ENCODE measurements at regions not wholly inside any gene's neighbourhood (a gene's known extent, or its start where the extent isn't known, plus 50 kb on each side); places are given as distances from the start of the nearest gene placed in this dataset.

GRCh38 chr5:15261269-15261995, 238.5 kb upstream of the FBXL7 start:
- no peak for DNase-seq (ENCODE audit: low read depth)

DNA sequence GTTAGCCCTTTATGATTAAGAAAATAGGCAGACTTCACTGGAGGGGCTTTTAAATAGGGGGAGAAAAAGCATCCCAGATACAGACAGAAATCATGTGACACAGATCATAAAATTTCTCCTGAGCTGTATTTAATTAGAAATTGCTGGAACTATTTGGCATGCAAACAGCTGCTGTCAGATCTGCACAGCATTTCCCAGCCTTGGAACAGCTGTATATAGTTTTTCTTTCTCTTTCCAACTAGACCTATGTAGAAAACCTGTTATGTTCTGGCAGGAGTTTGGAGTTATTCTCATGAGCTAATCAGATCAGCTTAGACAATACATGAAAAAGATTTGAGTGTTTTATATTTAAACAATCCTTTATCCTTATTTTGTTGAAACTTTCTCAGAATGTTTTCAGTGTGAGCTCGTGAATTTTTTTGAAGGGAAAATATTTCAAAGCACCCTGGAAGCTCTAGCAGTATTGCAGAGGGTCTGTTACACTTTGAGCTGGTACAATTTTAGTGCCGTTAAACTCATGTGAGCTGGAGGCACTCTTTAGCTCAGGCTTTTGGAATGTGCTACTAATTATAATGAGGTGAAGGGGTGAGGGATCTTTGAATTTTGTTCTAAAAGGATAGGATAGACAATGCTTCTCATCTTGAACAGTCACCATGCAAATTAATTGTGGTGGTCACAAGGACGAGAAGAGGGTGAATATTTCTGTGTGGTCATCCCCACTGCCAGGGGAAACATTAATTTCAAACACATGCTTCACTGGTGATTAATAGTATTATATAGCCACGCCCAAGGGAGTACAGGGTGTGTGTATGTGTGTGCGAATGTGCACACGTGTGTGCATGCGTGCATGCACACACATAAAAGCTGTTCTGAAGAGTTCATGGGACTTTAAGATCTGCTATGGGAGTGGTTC, 239.4 kb upstream of the FBXL7 start:
- no peak for DNase-seq (ENCODE audit: low read depth)

DNA sequence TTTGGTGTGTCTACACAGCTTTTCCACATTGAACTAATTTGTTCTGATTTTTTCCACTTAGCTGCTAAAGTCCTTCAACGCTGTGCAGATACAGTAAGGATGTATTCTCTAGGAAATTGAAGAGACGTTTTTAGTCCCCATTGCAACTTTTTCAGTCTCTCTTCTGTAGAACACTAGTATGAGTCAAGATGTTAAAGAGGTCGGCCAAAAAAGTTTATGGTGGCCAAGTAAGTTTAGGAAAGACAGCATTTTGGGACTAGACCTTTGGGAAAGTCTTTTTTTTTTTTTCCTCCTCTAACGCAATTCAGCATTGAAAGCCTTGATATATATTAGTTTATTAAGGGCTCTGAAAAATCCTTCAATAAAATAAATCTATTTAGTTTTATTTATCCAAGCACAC, 243.5 kb upstream of the FBXL7 start:
- DNase-seq (ENCODE audit: low read depth) = no peak

DNA sequence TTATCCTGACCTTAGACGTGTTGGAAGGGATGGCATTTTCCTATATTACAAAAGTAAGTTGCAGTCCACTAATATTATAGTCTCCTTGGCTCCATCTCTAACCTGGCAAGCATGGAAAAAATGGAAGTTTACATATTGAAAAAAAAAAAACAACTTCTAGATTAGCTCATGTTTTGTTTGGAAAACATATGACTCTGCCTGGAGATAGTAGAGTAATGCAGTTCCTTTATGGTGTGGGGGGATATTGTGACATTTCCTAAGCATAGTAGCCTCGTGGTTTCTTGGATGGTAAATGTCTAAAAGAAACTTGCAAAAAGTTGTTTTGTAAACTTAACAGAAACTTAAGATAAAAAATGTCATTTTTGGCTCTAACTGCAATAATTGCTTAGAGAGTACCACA, 244.4 kb upstream of the FBXL7 start:
- DNase-seq (ENCODE audit: low read depth) = no peak

- no peak for DNase-seq (ENCODE audit: low read depth)
Observed at GRCh38 chr5:15254607-15255006, 245.4 kb upstream of the FBXL7 start.

DNA sequence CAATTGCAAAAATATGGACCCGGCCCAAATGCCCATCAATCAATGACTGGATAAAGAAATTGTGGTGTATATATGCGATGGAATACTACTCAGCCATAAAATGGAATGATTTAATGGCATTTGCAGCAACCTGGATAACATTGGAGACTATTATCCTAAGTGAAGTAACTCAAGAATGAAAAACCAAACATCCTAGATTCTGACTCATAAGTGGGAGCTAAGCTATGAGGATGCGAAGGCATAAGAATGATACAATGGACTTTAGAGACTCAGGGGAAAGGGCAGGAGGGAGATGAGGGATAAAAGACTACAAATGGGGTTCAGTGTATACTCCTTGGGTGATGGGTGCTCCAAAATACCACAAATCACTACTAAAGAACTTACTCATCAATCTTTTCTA, 247.6 kb upstream of the FBXL7 start:
- no peak for DNase-seq (ENCODE audit: low read depth)

DNA sequence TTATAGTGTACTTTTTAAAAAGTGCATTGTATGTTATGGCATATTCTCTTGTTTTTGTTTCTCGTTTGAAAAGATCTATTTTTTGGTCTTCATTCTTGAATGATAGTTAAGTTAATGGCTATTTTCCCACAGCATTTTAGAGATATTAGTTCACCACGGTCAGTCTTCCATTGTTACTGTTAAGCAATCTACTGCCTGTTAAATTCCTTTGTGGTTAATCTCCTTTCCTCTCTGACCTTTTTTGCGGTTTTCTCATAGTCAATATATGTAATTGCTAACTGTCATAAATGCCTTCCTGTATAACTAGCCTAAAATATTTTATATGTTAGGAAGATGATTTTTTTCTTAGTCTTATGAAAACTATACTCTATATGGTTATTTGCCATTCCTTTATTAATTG, 250.8 kb upstream of the FBXL7 start:
- DNase-seq (ENCODE audit: low read depth) = no peak

DNA sequence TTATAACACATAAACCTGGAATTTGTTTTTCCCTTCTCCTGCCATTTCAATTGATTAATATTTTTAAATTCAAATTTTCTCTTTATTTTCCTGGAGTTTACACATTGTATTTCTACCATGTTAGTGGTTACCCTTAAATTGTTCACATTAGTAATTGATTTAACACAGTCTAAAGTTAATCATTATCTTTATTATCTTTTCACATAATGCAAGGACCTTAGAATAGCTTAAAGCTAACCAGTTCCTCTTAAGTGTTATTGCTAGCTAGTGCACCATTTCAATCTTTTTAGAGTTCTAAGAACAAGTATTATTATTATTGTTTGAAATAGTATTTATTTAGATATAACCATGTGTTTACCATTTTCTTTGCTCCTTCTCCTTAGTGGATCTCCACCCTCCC, 251.2 kb upstream of the FBXL7 start:
- no peak for DNase-seq (ENCODE audit: low read depth)

DNA sequence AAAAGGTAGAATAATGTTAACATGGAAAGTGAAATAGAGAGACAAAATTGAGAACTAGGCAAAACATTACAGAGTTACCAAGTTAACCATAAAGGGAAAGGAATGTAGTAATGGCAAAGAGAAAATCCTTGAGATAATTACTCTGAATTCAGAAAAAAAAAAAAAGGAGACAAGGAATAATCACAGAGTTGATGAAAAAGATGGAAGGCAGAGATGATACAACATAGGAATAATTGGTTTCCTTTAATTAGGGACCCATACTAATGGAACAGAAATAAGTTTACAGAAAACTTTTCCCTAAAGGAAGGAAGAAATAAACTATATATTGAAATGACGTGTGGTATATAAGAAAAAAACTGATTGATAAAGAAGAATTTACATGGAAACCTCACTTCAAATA, 254.1 kb upstream of the FBXL7 start:
- no peak for DNase-seq (ENCODE audit: low read depth)

- no peak for DNase-seq (ENCODE audit: low read depth)
Observed at GRCh38 chr5:15243301-15244020, 256.5 kb upstream of the FBXL7 start.

DNA sequence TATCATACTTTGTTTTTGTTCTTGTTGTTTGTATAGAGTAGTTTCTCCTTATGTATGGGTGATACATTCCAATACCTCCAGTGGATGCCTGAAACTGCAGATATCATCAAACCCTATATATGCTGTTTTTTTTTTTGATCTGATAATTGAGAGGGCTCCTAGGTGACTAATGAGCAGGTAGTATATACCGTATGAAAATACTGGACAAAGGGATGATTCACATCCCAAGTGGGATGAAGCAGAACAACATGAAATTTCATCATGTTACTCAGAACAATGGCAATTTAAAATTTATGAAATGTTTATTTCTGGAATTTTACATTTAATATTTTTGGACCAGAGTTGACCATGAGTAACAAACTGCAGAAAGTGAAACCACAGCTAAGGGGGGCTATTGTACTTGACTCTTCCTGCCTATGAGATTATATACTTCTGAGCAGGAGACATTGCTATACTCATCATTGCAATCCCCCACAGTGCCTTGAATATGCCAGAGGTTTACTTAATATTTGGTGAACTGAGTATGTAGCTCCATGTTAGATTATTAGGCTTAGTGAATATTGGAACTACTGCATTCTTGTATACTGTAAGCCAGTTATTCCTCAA, 258.7 kb upstream of the FBXL7 start:
- no peak for DNase-seq (ENCODE audit: low read depth)

- no peak for DNase-seq (ENCODE audit: low read depth)
Observed at GRCh38 chr5:15238006-15238405, 262.0 kb upstream of the FBXL7 start.

- DNase-seq (ENCODE audit: low read depth) = no peak
Observed at GRCh38 chr5:15236911-15237508, 263.0 kb upstream of the FBXL7 start.

DNA sequence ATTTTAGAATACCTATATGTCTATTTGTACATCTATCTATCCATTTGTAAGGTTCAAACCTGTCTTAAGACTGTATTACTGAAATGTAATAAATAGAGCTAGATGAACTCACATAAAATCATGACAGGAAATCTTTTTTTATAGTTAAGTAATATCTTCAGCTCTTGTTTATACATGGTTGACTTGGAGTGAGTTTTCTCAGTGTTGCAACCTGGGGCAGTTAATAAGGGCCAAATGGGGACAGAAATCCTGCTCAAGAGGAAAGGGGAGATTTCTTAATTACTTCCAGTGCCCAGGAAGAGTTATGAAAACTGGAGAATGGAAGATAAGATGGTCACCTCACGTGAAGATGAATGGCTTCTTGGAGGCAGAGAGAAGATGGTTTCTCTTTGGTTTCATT, 265.1 kb upstream of the FBXL7 start:
- DNase-seq (ENCODE audit: low read depth) = no peak

GRCh38 chr5:15234366-15234765, 265.6 kb upstream of the FBXL7 start:
- DNase-seq (ENCODE audit: low read depth) = no peak

DNA sequence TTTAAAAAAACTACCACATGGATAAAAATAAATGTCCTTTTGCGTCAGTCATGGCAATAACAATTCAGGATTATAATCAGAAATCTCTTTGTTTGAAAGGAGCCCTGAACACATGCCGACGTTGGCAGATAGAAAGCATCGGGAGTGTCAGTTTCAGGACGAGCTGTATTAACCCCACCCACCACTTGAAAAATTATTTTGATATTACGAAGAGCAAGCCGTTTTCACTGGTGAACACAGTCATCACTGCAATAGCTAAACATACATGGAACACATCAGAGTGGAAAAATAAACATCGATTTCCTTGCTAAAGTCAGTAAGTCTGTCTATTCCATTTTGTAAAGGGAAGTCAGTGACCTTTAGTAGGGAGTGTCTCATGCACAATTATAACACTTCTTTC, 266.4 kb upstream of the FBXL7 start:
- no peak for DNase-seq (ENCODE audit: low read depth)

- DNase-seq (ENCODE audit: low read depth) = no peak
Observed at GRCh38 chr5:15222156-15222555, 277.8 kb upstream of the FBXL7 start.

DNA sequence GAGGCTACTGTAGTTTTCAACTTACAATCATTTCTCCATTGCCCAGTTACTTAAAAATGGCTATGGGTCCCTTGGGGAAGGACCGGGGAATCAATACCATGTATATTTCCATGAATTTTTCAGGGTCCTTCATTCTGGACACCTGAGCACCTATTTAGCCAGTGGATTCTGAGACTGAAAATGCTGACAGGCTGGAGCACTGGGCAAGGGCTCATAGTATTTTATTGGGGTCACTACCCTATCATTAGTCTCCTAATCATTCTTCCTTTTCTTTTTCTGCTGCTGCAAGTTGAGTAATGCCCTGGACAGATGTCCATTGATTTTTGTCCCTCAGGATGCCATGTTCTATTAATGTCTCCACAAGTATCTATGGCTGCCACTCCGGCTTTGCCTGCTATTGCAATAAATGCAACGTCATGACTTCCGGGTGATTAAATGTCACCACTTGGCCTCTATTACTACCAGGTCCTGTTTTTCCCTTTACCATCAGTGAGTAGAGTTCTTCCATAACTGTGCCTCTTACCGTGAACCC, 279.3 kb upstream of the FBXL7 start:
- no peak for DNase-seq (ENCODE audit: low read depth)

DNA sequence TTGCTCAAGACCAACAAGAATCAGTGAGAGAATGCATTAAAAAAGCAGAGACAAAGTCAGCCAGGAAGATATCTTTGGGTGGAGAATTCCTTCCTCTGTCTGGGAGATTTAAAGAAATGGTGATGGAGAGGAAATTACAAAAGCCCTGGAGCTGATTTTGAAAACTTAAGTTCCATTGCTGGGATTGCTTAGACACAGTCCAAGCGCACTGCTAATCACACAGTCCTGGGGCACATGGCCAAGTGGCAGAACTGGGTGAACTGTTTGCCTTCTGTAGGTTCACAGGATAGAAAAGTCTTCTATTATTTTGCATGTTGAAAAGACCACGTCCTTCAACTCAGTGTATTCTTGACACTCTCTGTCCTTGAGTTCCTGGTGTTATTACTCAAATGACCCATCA, 284.9 kb upstream of the FBXL7 start:
- DNase-seq (ENCODE audit: low read depth) = no peak

GRCh38 chr5:15214010-15214409, 286.0 kb upstream of the FBXL7 start:
- DNase-seq (ENCODE audit: low read depth) = no peak

DNA sequence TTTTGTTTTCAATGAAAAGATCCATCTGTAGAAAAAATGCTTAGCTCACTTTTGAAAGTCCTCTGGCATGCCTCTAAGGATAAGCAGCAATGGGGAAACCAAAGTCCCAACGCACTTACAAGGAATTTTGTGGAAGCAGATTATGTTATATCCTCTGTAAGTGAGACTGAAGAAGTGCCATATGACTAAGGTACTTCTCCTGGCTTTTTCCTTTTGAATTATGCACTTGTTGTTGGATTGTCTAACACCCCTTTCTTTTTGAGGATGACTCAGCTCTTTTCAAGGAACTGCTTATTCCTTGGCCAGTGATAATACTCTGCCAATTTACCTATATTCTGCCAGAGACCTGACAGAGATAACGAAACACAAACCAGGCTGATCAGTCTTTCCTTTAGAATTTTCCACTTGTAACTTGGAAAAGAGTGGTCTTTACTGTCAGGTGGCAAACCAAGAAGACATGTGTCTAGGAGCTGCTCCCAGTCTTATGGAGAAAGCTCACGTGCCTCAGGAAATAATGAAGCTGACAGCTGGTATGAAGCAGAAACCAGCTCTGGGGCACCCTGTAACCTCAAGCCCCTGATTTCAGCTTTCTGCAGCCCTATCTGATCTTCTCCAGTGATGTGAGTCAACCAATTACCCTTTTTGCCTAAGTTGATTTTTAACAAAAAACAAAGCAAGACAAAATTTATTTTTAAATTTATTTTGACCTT, 290.8 kb upstream of the FBXL7 start:
- no peak for DNase-seq (ENCODE audit: low read depth)
